Testis (tissue), 2 donors: ENCODE measurements at regions not wholly inside any gene's neighbourhood (a gene's known extent, or its start where the extent isn't known, plus 50 kb on each side); places are given as distances from the start of the nearest gene placed in this dataset.

Source experiments
- POLR2A ChIP-seq: fragments of 450-650 bp; IDR thresholded peaks from one replicate; pipeline ENCODE4 v1.6.1; 2017; ENCODE audit warnings: antibody characterized with exemption, mild to moderate bottlenecking, moderate library complexity
- TF ChIP-seq, protein P1 (sequence below), 3 experiments: fragments of 450-650 bp in 2 of 3; fragments of 200-600 bp in 1 of 3; sonication (generic) in 1 of 3; IDR thresholded peaks; one replicate each; pipeline ENCODE4 v1.5.1; 2016 to 2019; ENCODE audit warnings: antibody characterized with exemption in 3 of 3, mild to moderate bottlenecking in 2 of 3, moderate library complexity in 1 of 3

DNA sequence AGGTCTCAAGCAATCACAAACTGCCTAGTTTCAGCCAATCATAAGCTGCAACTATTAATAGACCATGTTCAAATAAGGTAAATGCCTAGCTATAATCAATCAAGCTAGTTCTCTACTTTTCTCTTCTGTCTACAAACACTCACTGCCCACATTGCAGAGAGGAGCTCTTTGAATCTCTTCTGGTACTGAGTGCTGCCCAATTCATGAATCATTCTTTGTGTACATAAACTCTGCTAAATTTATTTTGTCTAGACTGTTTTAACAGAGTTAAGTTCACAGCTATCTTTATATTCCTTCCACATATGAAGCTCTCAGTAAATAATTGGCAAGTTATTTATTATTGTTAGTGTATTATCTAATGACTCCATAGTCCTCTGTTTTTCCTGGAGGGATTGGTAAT lies 411.0 kb downstream of the EPHA7 start:
- TF ChIP-seq, protein P1, sequence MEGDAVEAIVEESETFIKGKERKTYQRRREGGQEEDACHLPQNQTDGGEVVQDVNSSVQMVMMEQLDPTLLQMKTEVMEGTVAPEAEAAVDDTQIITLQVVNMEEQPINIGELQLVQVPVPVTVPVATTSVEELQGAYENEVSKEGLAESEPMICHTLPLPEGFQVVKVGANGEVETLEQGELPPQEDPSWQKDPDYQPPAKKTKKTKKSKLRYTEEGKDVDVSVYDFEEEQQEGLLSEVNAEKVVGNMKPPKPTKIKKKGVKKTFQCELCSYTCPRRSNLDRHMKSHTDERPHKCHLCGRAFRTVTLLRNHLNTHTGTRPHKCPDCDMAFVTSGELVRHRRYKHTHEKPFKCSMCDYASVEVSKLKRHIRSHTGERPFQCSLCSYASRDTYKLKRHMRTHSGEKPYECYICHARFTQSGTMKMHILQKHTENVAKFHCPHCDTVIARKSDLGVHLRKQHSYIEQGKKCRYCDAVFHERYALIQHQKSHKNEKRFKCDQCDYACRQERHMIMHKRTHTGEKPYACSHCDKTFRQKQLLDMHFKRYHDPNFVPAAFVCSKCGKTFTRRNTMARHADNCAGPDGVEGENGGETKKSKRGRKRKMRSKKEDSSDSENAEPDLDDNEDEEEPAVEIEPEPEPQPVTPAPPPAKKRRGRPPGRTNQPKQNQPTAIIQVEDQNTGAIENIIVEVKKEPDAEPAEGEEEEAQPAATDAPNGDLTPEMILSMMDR (IDR thresholded peaks at IDR 0.05) = no peak
- no peak for TF ChIP-seq POLR2A
